GM19025 (cell line): ENCODE measurements at regions not wholly inside any gene's neighbourhood (a gene's known extent, or its start where the extent isn't known, plus 50 kb on each side); places are given as distances from the start of the nearest gene placed in this dataset.

Experiments
- ATAC-seq: cut with Tn5 transposase; IDR thresholded peaks from one replicate; pipeline ENCODE4 v1.9.1; 2021; ENCODE audit warnings: mild to moderate bottlenecking, low read depth, moderate library complexity; ENCODE audit not compliant: unreplicated experiment

DNA sequence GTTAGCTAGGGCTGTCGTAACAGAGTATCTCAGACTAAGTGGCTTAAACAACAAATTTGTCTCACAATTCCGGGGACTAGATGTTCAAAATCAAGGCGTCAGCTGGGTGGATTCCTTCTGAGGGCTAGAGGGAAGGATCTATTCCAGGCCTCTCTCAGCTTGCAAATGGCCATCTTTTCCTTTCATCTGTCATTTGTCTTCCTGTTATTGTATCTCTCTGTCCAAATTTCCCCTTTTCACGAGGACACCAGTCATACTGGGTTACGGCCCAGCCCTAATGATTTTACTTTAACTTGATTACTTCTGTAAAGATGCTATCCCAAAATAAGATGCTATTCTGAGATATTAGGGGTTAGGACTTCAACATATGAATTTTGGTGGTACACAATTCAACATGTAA is 119.0 kb upstream of the CPSF6 start:
- ATAC-seq, result no peak

DNA sequence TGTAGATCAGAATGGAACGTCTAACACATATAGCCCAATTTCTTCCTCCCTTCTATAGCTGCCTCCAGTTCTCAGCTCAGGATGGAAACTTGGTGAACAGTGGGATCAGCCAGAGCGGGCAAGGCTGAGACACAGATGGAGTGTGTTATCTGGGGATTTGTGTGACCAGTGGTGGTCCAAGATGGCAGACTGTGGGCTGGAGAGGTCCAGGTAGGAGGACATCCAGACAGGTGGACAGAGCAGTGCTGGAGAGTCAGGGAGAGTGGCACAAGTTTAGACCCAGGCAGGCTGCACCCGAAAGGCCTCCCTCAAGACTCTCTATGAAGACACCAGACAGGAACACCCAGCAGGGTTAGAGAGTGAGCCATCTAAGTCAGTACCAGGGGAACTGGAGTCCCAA is 116.1 kb upstream of the CPSF6 start:
- no peak for ATAC-seq

DNA sequence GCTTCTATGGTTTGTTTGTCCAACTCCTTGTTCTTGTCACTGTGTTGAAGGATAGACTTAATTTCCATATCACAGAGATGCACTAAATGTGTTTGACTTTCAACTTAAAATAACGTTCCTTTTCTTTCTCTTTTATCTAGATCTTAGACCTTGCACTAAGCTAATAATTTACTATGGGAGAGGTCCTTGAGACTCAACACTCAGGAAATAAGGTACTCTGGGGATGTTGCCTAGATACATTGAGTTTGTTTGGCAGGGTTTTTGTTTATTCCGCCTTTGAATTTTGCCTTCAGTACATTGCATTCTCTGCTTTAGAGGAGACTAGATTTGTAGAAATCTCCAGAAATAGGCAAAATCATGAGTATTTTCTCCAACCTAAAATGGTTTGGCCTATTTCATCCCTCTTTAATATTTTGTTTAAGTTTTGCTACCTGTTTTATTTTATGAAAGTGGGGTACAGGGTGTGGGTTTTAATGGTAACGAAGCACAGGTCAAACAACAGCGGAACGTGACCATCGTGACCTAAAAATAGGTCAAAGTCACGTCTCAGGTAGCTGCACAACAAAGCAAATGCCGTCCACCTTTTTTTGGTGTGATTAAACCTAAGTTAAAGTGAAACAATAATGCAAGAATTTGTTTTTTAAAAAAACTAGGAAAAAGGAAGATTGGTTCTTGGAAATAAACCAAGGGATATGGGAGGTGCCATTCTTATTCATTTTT is 115.3 kb upstream of the CPSF6 start:
- ATAC-seq, result no peak

DNA sequence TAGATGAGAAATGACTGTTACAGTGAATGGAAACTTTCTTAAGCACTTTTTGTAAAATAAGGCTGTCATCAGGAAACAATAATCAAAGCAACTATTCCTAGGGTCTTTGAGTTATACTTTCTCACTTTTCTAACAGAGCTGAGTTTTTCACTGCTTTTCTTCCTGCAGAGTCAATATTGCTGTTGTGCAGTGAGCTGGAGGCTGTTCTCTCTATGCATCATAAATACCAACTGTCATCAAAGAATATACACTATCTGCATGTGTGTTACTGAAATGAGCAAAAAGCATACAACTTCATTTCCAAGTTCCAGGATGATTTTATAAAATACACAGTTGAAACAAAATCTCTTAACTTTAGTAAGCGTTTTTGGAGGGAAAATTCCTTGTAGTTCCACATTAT is 110.4 kb upstream of the CPSF6 start:
- no peak for ATAC-seq

DNA sequence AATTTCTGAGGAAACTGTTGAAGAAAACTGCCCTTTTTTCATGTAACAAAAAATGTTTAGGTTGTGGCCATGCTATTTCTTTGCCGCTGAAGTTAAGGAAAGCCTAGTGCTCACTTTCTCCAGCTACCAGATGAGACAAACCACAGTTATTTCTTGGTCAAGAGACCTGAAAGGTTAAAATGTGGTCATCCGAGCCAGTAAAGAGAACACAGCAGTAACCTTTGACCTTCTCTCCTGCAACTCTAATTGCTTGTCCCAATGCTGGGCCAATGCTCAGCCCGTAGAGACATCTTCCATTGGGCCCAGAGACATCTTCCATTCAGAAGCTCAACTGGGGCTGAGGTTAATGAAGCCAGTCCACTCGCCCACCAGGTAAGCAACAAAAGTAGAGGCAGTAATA is 109.8 kb upstream of the CPSF6 start:
- no peak for ATAC-seq

DNA sequence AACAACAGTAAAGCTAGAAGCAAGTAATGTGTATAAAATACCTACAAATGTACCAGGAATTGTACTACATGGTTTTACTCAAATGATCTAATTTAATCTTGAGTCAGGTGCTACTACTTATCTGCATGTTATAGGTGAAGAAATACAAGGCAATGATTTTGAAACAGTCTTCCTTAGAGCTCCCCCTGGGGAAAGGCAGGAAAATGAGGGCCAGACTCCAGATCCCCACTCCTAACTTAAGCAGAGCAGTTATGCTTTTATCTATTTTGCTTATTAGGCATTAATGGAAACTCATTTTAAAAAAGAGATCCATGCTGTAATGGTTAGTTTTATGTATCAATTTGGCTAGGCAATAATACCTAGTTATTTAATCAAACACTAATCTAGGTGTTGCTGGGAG is 109.3 kb upstream of the CPSF6 start:
- no peak for ATAC-seq

DNA sequence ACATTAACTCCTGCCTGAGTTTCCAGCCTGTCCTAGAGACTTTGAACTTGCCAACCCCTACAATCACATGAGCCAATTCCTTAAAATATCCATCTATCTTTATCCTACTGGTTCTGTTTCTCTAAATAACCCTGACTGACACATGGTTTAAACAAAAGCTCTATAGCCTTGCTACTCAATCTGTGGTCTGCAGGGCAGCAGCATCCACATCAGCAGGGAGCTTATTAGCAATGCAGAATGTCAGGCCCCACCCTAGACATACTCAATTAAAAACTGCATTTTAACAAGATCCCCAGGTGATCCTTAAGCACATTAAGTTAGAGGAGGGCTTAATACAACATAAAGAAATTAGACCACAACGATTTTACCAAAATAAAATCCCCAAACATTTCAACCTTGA is 108.3 kb upstream of the CPSF6 start:
- no peak for ATAC-seq

DNA sequence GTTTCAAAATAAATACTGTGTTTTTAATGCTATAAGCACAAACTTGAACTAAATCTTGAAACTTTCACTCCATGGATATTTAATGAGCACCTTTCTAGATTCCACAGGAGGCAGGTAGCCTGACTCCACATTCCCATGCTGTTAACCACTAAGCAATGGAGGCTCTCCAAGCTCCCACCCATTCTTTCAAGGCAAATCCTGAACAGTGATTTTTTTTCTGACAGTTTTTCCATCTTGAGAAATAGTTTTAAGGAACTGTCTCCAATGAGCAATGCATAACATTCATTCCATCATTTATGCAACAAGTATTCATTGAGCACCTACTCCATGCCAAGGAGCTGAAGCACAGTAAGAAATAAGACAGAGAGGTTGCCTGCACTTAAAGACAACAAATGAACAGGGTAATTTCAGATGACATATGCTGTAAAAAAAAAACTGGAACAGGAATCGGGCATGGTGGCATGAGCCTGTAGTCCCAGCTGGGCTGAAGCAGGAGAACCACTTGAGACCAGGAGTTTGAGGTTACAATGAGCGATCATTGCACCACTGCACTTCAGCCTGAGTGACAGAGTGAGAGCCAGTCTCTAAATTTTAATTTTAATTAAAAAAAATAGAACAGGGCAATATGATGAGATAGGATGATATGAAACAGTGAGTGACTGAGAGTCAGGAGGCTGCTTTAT is 102.3 kb upstream of the CPSF6 start:
- ATAC-seq, result no peak

DNA sequence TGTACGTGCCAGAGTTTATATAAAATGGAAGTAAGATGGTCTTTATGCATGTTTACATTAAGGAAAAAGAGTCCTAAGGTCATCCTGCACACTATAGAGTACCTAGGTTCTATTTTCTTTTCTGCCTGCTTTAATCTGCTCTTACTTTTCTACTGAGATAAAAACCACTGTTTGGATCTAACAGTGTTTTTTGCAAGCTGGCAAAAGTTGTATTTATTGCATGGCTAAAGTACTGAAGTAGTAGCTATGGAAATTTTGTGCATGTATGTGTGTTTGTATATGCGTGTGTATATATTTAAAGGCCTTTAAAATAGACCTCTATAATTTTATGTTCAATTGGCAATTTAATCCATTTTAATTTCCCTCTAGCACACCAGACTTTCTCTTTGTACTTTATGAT is 98.3 kb upstream of the CPSF6 start:
- no peak for ATAC-seq

DNA sequence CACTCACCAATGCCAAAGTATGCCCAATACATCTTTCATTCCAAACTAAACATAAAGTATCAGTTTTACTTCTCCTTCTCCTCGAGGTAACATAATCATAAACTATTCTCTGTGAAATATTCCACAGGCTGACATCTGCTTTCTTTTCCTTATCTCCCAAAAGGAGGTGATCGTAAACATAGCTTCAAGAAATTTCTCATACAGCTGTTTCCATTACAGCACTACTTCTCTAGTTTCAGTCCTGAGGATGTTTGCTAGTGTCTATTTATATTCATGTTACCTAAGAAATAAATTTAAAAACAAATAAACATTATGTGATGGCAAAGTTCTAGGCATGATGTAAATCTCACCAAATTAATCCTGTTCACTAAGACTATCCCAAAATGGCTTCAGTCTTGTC is 90.1 kb upstream of the CPSF6 start:
- no peak for ATAC-seq

DNA sequence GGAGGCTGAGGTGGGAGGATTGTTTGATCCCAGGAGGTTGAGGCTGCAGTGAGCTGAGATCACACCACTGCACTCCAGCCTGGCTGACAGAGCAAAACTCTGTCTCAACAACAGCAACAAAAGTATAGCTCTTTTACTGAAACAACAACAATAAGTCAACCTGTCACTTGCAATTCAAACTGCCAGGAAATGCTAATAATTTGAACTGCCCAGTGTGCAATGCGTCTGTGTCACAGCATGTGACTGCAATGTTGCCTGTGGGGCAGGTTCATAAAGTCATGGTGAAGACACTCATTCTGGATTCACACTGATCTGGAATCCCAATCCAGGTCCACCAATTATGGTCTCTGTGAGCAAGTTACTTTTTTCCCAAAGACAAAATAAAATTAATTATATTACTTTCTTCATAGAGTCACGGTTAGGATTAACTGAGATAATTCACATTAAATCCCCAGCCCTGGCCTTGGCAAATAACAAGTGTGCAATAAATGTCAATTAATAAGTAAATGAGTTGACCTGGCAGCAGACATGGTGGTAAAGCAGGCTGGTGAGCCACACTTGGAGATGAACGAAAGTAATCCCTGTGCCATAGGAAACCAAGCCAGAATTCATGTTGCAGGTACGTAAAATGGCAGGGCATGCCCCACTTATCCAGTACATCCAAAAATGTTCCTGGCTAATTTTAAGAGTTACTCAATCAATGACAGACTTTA is 89.1 kb upstream of the CPSF6 start:
- no peak for ATAC-seq

DNA sequence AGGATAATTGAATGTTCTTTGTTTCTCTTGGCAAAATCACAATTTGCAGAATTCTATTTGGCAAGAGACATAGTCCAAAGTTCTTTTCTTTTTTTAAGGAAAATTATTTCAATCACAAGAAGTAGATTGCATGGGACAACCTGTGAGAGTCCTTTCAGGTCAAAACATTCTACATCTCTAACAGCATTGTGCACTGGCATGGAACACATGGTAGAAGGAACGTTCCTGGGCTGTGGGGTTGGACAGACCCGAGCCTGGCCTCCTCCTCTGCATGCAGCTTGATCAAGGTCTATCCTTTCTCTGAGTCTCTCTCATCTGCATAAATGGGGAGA is 88.6 kb upstream of the CPSF6 start:
- ATAC-seq, result no peak

DNA sequence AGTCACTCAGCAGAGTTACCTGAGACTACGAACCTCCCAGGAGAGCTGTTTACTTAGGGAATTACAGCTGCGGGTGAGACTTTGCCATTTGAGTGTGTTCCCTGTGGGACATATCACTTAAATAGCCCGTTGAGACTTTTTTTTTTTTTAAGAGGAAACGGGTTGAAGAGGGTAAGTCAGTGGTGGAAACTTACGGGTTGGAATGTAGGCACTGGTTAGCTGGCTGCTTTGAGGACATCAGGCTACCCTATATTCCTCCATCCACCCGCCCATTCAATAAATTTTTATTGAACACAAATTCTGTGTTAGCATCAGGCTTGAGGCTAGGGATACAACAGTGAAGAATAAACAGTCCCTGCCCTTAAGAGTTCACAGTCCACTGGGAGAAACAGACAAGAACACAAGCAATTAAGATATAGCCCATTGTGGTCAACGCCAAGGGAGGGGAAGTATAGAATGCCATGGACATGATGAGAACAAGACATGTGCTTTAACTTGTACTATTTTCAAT is 88.1 kb upstream of the CPSF6 start:
- ATAC-seq, result no peak

DNA sequence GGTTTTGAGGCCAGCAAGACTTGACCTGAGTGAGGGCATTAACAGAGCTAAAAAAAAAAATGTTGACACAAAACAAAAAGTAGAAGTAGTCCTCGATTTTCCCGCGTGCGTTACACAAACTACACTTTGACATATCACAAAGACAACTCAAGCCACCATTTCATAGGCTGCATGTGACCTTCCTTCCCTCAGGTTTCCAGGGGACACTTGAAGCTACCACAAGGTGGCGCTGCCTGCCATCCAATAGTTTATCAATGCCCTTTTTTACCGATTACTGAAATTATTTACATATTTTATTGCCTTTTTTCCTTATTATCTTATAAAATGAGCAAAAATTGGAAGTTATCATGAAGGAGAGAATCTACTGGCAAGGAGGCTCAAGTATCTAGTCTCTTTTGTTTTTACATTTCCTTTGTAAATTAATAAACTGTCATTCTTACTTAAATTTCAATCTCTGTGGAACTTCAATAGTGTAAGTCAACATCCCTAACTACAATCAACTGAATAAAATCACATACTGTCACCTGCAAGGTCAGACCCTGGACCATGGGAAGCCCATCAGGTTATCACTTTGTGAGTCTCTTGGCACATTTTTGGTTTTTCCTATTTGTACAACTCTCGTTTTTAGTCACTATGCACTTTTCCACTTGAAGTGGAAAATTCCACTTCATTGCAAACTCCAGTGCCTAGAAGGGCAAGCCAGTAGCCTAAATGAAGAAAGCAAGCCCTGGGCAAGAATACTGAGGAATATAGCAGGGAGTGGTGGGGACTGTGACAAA is 84.6 kb upstream of the CPSF6 start:
- ATAC-seq, result peak; percentile 32

DNA sequence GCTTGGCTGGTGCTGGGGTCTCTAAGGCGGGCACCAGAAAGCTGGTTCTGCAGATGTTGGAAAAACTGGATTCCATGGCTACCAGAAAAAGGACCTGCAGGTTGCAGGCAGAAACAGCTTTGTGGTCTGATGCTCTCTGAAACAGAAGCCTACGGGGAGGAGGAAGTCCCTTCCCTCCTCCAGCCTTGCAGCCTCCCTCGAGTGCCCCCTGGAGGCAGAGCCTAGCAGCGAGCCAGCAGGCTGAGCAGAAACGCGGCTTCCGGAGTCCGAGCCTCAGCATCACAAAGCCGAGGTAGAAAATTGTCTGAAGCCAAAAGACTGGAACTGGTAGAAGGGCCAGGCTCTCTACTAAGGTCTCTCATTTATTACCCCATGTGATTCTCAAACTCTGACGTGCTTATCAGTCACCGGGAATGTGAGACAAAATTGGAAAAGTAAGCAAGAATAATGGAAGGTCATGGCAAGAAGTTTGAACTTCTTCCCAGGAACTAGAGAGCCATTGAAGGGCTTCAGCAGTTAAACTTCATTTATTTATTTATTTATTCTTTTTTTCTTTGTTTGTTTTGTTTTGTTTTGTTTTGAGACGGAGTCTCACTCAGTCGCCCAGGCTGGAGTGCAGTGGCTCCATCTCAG is 82.2 kb upstream of the CPSF6 start:
- peak; percentile 95 for ATAC-seq

DNA sequence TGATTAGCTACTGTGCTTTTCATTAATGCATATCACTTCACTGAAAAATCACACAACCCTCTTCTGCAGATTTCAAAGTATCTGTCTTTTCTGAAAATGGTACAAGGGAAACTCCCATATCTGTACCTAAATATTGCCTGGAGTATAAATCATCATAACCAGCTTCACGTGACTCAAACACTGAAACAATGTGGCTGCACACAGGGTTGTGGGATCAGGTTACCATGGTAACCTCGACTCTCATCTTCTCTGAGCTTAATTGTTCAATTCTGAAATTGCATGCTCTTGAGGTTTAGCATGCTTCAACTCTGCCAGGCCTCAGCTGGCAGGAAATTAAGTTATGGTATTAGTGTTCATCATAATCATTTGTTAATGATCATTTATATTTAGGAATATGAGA is 77.5 kb upstream of the CPSF6 start:
- ATAC-seq, result peak; percentile 36

DNA sequence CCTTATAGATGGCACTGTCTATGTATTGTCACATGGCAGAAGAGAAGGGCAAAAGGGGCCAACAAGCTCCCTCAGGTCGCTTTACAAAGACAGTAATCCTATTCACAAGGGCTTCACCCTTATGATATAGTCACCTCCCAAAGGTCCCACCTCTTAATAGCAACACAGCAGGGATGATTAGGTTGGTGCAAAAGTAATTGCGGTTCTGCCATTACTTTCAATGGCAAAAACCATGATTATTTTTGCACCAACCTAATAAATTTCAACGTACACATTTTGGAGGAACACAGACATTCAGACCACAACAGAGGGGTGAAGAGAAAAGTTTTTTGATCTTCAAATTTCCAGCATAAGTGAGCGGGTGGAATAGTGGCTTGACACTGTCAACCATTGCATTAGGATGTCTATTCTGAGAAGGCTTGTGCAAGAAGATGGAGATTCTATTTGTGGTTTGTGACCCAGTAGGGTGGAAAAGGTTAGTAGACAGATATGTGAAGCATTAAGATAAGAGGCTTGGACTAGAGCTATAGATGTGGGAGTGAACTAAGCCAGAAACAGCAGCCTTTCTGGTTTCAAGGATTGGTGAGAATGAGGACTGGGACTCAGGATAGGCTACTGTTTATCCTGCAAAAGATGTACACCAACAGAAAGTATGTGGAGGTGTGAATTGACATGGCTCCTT is 75.5 kb upstream of the CPSF6 start:
- ATAC-seq, result no peak

DNA sequence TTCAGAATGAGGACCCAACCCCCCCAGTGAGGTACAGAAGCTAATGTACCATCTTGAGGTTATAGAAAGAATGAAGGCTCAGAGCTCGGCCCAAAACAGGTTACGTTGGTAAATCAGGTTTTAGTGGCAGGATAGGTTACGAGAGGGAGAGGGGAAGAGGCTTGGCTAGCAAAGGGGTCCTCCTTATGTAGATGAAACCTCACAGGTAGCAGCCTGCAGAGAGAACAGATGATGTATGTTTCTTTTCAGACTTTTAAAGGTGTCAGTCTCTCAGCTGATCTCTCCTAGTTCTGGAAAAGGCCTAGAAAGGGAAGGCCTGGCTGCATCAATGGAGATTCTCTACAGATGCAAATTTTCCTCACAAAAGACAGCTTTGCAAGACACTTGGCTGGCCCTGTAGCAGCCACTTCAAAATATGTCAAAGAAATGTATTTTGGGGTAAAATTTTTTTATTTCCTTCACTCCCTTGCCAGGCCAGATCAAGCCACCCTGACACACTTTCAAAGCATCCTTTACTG is 71.7 kb upstream of the CPSF6 start:
- ATAC-seq, result no peak

DNA sequence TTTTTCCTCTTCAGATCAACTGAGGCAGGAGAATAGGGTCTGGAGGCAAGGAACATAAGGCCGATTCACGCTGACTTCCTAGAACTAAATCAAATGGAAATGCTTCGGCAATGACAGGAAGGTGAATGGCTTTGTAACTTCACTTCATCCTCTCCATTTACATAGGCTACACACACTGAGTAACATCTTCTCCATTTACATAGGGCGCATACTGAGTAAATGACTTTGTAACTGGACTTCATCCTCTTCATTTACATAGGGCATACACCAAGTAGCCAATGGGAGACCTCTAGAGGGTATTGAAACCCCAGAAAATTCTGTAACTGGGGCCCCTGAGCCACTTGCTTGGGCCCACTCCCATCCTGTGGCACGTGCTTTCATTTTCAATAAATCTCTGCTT is 71.0 kb upstream of the CPSF6 start:
- ATAC-seq, result no peak

DNA sequence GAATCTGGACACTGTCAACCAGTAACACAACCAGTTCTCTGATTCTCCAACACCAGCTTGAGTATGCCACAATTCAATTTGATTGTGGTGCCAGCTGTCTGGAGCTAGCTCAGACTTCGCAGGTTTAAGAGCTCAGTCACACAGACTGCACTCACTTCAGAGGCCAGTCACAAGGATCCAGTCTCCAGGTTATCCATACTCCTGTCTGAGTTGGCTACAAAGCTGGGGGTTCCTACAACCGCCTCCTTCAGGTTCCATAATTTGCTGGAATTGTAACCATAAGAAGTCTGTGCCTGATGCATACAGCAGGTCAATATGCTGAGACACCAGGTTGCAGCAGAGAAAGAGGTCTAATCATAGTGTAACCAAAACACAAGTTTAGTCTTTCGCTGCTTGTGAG is 70.5 kb upstream of the CPSF6 start:
- ATAC-seq, result no peak
